Nephron (organoid): ENCODE measurements at regions not wholly inside any gene's neighbourhood (a gene's known extent, or its start where the extent isn't known, plus 50 kb on each side); places are given as distances from the start of the nearest gene placed in this dataset.

Experiments
- H3K27ac Mint-ChIP-seq, 3 experiments: 2 replicates each; pipeline ENCODE4 v1.8.0; 2020; ENCODE audit warnings: mixed read lengths in 3 of 3, mild to moderate bottlenecking in 2 of 3, moderate library complexity in 1 of 3
- H3K27me3 Mint-ChIP-seq: 2 replicates; pipeline ENCODE4 v1.8.0; 2021; ENCODE audit warnings: low read depth, mild to moderate bottlenecking, moderate library complexity, mixed read lengths
- H3K36me3 Mint-ChIP-seq: 2 replicates; pipeline ENCODE4 v1.8.0; 2020; ENCODE audit warnings: low read depth, mixed read lengths
- H3K4me1 Mint-ChIP-seq: 2 replicates; pipeline ENCODE4 v1.8.0; 2020; ENCODE audit warnings: mixed read lengths
- H3K4me3 Mint-ChIP-seq, 3 experiments: 2 replicates each; pipeline ENCODE4 v1.8.0; 2020; ENCODE audit warnings: mild to moderate bottlenecking in 3 of 3, mixed read lengths in 3 of 3, moderate library complexity in 2 of 3
- H3K9me3 Mint-ChIP-seq: 2 replicates; pipeline ENCODE4 v1.8.0; 2020; ENCODE audit warnings: mixed read lengths
- TF ChIP-seq, protein P1 (sequence below), 3 experiments: fragments of 200-600 bp; sonication (generic); IDR thresholded peaks; one replicate each; pipeline ENCODE4 v1.5.0; 2021; ENCODE audit warnings: antibody characterized with exemption in 3 of 3; ENCODE audit not compliant: unreplicated experiment in 3 of 3

GRCh38 chr14:43249116-43249515, 1258.0 kb downstream of the FSCB start:
- H3K27me3 Mint-ChIP-seq: no peaks in the 10 kb centered on the region
- H3K36me3 Mint-ChIP-seq: no peaks in the 10 kb centered on the region
- H3K27ac Mint-ChIP-seq: peak overlapping the region in 1 of 3 experiments; percentile 26
- H3K4me1 Mint-ChIP-seq: no peaks in the 10 kb centered on the region
- no peak overlapping the region for H3K4me3 Mint-ChIP-seq
- no peaks in the 10 kb centered on the region for H3K9me3 Mint-ChIP-seq
- TF ChIP-seq, protein P1, sequence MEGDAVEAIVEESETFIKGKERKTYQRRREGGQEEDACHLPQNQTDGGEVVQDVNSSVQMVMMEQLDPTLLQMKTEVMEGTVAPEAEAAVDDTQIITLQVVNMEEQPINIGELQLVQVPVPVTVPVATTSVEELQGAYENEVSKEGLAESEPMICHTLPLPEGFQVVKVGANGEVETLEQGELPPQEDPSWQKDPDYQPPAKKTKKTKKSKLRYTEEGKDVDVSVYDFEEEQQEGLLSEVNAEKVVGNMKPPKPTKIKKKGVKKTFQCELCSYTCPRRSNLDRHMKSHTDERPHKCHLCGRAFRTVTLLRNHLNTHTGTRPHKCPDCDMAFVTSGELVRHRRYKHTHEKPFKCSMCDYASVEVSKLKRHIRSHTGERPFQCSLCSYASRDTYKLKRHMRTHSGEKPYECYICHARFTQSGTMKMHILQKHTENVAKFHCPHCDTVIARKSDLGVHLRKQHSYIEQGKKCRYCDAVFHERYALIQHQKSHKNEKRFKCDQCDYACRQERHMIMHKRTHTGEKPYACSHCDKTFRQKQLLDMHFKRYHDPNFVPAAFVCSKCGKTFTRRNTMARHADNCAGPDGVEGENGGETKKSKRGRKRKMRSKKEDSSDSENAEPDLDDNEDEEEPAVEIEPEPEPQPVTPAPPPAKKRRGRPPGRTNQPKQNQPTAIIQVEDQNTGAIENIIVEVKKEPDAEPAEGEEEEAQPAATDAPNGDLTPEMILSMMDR (IDR thresholded peaks at IDR 0.05; ENCODE audit: unreplicated experiment in 3 of 3): no peak

DNA sequence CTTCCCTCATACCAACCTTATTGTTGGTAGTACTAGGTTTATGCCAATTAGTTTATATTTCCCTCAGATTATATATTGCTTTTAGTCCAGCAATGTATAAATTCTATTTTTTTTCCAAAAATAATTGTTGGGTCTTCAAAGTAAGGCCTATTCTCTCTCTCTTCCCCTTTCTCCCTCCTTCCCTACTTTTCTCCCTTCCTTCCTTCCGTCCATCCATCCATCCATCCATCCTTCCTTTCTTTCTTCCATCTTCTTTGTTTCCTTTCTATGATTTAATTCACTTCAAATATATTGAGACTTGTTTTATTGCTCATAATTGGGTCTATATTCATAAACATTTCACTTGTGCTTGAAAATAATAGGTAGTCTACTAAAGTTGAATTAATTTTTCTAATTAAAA, 1259.2 kb downstream of the FSCB start:
- no peaks in the 10 kb centered on the region for H3K27me3 Mint-ChIP-seq
- H3K4me3 Mint-ChIP-seq: no peak overlapping the region
- no peak overlapping the region for H3K27ac Mint-ChIP-seq
- H3K9me3 Mint-ChIP-seq: no peaks in the 10 kb centered on the region
- no peaks in the 10 kb centered on the region for H3K36me3 Mint-ChIP-seq
- TF ChIP-seq, protein P1 (IDR thresholded peaks at IDR 0.05; ENCODE audit: unreplicated experiment in 3 of 3): no peak
- H3K4me1 Mint-ChIP-seq: no peaks in the 10 kb centered on the region

DNA sequence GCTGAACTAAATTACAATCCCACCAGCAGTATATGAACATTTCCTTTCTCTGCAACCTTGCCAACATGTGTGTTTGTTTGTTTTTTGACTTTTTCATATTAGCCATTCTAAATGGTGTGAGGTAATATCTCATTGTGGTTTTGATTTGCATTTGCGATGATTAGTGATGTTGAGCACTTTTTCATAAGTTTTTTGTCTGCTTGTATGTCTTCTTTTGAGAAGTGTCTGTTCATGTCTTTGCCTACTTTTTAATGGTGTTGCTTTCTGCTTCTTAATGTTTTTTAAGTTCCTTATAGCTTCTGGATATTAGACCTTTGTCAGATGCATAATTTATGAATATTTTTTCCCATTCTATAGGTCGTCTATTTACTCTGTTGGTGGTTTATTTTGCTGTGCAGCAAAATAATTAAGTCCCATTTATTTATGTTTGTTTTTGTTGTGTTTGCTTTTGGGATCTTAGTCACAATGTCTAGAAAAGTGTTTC, 1262.9 kb downstream of the FSCB start:
- H3K4me1 Mint-ChIP-seq: no peaks in the 10 kb centered on the region
- no peaks in the 10 kb centered on the region for H3K27me3 Mint-ChIP-seq
- no peaks in the 10 kb centered on the region for H3K9me3 Mint-ChIP-seq
- H3K36me3 Mint-ChIP-seq: no peaks in the 10 kb centered on the region
- no peak overlapping the region for H3K4me3 Mint-ChIP-seq
- no peak overlapping the region for H3K27ac Mint-ChIP-seq
- TF ChIP-seq, protein P1 (IDR thresholded peaks at IDR 0.05; ENCODE audit: unreplicated experiment in 3 of 3): no peak

- TF ChIP-seq, protein P1 (IDR thresholded peaks at IDR 0.05; ENCODE audit: unreplicated experiment in 3 of 3): no peak
- no peaks in the 10 kb centered on the region for H3K27me3 Mint-ChIP-seq
- no peak overlapping the region for H3K27ac Mint-ChIP-seq
- H3K36me3 Mint-ChIP-seq: no peaks in the 10 kb centered on the region
- H3K4me1 Mint-ChIP-seq: no peaks in the 10 kb centered on the region
- no peaks in the 10 kb centered on the region for H3K9me3 Mint-ChIP-seq
- no peak overlapping the region for H3K4me3 Mint-ChIP-seq
Measured at GRCh38 chr14:43243168-43243567, 1263.9 kb downstream of the FSCB start.

DNA sequence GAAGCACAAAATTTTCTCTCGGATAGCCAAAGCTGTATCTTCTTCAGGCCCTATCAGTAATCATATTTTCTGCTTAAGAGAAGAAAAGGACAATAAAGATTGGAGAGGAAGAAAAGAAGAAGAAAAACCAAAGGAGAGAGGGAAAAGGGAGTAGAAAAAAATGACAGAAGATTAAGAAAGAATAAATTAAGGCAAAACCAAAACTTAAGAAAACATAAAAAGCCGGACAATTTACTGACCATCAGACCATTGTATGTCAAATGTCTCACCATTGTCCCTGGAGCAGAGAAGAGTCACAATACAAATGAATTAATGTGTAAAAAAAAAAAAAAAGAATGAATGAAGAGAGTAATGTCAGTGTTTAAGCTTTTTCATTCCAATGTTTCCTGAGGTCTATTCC, 1274.8 kb downstream of the FSCB start:
- Mint-ChIP-seq H3K36me3 (no peaks in the 10 kb centered on the region), H3K9me3 (peaks cover 8% of the 10 kb centered on the region), H3K27ac (no peak overlapping the region), H3K4me1 (no peaks in the 10 kb centered on the region), H3K27me3 (no peaks in the 10 kb centered on the region), H3K4me3 (no peak overlapping the region)
- TF ChIP-seq, protein P1 (IDR thresholded peaks at IDR 0.05; ENCODE audit: unreplicated experiment in 3 of 3): no peak

DNA sequence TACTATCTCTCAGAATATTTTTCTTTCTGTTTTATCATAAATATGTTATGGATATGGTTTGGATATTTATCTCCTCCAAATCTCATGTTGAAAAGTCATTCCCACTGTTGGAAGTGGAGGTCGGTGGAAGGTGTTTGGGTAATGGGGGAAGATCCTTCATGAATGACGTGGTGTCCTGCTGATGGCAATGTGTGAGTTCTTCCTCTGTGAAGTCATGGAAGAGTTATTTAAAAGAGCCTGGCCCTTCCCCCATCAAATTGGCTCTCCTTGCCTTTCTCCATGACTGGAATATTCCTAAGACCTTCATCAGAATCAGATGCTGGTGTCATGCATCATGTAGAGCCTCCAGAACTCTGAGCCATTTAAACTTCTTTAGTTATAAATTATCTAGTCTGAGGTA, 1291.6 kb downstream of the FSCB start:
- Mint-ChIP-seq H3K27me3 (no peaks in the 10 kb centered on the region), H3K9me3 (no peaks in the 10 kb centered on the region), H3K4me3 (no peak overlapping the region), H3K4me1 (no peaks in the 10 kb centered on the region), H3K36me3 (no peaks in the 10 kb centered on the region), H3K27ac (no peak overlapping the region)
- TF ChIP-seq, protein P1 (IDR thresholded peaks at IDR 0.05; ENCODE audit: unreplicated experiment in 3 of 3): no peak
